ENCODE measurements at regions not wholly inside any gene's neighbourhood (a gene's known extent, or its start where the extent isn't known, plus 50 kb on each side); places are given as distances from the start of the nearest gene placed in this dataset.
"Not testable (repeated sequence)": the region's sequence is repeated elsewhere in the genome, so short reads cannot be mapped to it uniquely, and the experiment has no call there.

GRCh38 chr5:126139086-126139485 is 284.1 kb upstream of the GRAMD2B start:
- Histone ChIP-seq H3K9me3 (no peaks in the 10 kb centered on the region), H3K4me3 (no peak overlapping the region), H3K4me2 (no peak overlapping the region), H3K27ac (no peak overlapping the region), H3K4me1 (no peaks in the 10 kb centered on the region)
- DNase-seq (ENCODE audit: low read depth in 1 of 2, low spot score in 1 of 2) (no peak), ATAC-seq (no peak), FAIRE-seq (no peak)
- TF ChIP-seq TFCP2L1 (CRISPR knock-in tag; IDR thresholded peaks at IDR 0.05), result no peak
- TF ChIP-seq FOSL2 (IDR thresholded peaks at IDR 0.05), result no peak
- peak; percentile 17; the same call in 1 of the 2 replicates for TF ChIP-seq FOSL2 (CRISPR knock-in tag; IDR thresholded peaks at IDR 0.05)
- ChIA-PET POLR2A (no interaction called here), CTCF (no interaction called here)
- 5% methylated on average over 2 of the region's 2 CpGs for WGBS (ENCODE audit: missing lambda C conversion rate)

- ATAC-seq (no peak), DNase-seq (ENCODE audit: low read depth in 1 of 2, low spot score in 1 of 2) (no peak), FAIRE-seq (no peak)
- Histone ChIP-seq H3K4me1 (no peaks in the 10 kb centered on the region), H3K4me2 (no peak overlapping the region), H3K27ac (no peak overlapping the region), H3K9me3 (no peaks in the 10 kb centered on the region), H3K4me3 (no peak overlapping the region)
- 9% methylated on average over 5 of the region's 5 CpGs for WGBS (ENCODE audit: missing lambda C conversion rate)
- POLR2A ChIA-PET, result no interaction called here
- CTCF ChIA-PET, result interaction anchor here (0.6 kb wide), 1 partner anchor 355 kb away, joined by 3 read pairs; no protein-coding TSS in a partner anchor
- TF ChIP-seq CBX8 (IDR thresholded peaks at IDR 0.05), result 0 out of 2 replicates have a peak, but pooled peaks have one; percentile 28
- TF ChIP-seq CHD4 (IDR thresholded peaks at IDR 0.05; ENCODE audit: borderline replicate concordance), result no peak
Observed at GRCh38 chr5:126139773-126140172, 283.4 kb upstream of the GRAMD2B start.

GRCh38 chr5:126143622-126144021 is 279.6 kb upstream of the GRAMD2B start:
- 12% methylated on average over 2 of the region's 2 CpGs for WGBS (ENCODE audit: missing lambda C conversion rate)
- TF ChIP-seq, protein P1, sequence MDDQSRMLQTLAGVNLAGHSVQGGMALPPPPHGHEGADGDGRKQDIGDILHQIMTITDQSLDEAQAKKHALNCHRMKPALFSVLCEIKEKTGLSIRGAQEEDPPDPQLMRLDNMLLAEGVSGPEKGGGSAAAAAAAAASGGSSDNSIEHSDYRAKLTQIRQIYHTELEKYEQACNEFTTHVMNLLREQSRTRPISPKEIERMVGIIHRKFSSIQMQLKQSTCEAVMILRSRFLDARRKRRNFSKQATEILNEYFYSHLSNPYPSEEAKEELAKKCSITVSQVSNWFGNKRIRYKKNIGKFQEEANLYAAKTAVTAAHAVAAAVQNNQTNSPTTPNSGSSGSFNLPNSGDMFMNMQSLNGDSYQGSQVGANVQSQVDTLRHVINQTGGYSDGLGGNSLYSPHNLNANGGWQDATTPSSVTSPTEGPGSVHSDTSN (IDR thresholded peaks at IDR 0.05), result no peak
- TF ChIP-seq PHF8 (IDR thresholded peaks at IDR 0.05; ENCODE audit: borderline replicate concordance, low read depth) (no peak), USF2 (IDR thresholded peaks at IDR 0.05) (no peak), CHD2 (IDR thresholded peaks at IDR 0.05; ENCODE audit: low read length, partially characterized antibody) (no peak), BHLHE40 (IDR thresholded peaks at IDR 0.05; ENCODE audit: low read depth, low read length) (no peak), CTCF (IDR thresholded peaks at IDR 0.05) (no peak), CHD4 (IDR thresholded peaks at IDR 0.05; ENCODE audit: borderline replicate concordance) (no peak), MAX (IDR thresholded peaks at IDR 0.05) (no peak), TP53 (CRISPR knock-in tag; IDR thresholded peaks at IDR 0.05) (no peak), HDAC2 (IDR thresholded peaks at IDR 0.05) (no peak), CEBPB (IDR thresholded peaks at IDR 0.05) (no peak), ZFP36 (IDR thresholded peaks at IDR 0.05; ENCODE audit: borderline replicate concordance, partially characterized antibody) (no peak), HEYL (CRISPR knock-in tag; IDR thresholded peaks at IDR 0.05) (no peak)
- TF ChIP-seq, protein P2, sequence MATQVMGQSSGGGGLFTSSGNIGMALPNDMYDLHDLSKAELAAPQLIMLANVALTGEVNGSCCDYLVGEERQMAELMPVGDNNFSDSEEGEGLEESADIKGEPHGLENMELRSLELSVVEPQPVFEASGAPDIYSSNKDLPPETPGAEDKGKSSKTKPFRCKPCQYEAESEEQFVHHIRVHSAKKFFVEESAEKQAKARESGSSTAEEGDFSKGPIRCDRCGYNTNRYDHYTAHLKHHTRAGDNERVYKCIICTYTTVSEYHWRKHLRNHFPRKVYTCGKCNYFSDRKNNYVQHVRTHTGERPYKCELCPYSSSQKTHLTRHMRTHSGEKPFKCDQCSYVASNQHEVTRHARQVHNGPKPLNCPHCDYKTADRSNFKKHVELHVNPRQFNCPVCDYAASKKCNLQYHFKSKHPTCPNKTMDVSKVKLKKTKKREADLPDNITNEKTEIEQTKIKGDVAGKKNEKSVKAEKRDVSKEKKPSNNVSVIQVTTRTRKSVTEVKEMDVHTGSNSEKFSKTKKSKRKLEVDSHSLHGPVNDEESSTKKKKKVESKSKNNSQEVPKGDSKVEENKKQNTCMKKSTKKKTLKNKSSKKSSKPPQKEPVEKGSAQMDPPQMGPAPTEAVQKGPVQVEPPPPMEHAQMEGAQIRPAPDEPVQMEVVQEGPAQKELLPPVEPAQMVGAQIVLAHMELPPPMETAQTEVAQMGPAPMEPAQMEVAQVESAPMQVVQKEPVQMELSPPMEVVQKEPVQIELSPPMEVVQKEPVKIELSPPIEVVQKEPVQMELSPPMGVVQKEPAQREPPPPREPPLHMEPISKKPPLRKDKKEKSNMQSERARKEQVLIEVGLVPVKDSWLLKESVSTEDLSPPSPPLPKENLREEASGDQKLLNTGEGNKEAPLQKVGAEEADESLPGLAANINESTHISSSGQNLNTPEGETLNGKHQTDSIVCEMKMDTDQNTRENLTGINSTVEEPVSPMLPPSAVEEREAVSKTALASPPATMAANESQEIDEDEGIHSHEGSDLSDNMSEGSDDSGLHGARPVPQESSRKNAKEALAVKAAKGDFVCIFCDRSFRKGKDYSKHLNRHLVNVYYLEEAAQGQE (IDR thresholded peaks at IDR 0.05), result no peak
- TF ChIP-seq, protein P3, sequence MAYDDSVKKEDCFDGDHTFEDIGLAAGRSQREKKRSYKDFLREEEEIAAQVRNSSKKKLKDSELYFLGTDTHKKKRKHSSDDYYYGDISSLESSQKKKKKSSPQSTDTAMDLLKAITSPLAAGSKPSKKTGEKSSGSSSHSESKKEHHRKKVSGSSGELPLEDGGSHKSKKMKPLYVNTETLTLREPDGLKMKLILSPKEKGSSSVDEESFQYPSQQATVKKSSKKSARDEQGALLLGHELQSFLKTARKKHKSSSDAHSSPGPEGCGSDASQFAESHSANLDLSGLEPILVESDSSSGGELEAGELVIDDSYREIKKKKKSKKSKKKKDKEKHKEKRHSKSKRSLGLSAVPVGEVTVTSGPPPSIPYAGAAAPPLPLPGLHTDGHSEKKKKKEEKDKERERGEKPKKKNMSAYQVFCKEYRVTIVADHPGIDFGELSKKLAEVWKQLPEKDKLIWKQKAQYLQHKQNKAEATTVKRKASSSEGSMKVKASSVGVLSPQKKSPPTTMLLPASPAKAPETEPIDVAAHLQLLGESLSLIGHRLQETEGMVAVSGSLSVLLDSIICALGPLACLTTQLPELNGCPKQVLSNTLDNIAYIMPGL (CRISPR knock-in tag; IDR thresholded peaks at IDR 0.05; ENCODE audit: borderline replicate concordance), result no peak
- Histone ChIP-seq H3K27ac (no peak overlapping the region), H3K9me3 (no peaks in the 10 kb centered on the region), H3K4me1 (no peaks in the 10 kb centered on the region), H3K4me2 (no peak overlapping the region), H3K4me3 (no peak overlapping the region)
- CTCF ChIA-PET, result no interaction called here
- POLR2A ChIA-PET, result no interaction called here
- ATAC-seq, result no peak
- FAIRE-seq, result no peak
- no peak for DNase-seq (ENCODE audit: low read depth in 1 of 2, low spot score in 1 of 2)

GRCh38 chr5:126150319-126150718 is 272.9 kb upstream of the GRAMD2B start:
- H3K4me1 ChIP-seq; H3K4me2 ChIP-seq; H3K27ac ChIP-seq; DNase-seq (ENCODE audit: low read depth in 1 of 2, low spot score in 1 of 2); ATAC-seq; FAIRE-seq; H3K9me3 ChIP-seq; POLR2A ChIA-PET; CTCF ChIA-PET; H3K4me3 ChIP-seq: not testable (repeated sequence)
- WGBS (ENCODE audit: missing lambda C conversion rate), result 12% methylated on average over 3 of the region's 3 CpGs

- WGBS (ENCODE audit: missing lambda C conversion rate), result 6% methylated on average over 7 of the region's 12 CpGs
- FAIRE-seq; H3K4me2 ChIP-seq; CTCF ChIA-PET; H3K4me3 ChIP-seq; ATAC-seq; H3K4me1 ChIP-seq; POLR2A ChIA-PET; H3K27ac ChIP-seq; H3K9me3 ChIP-seq; DNase-seq (ENCODE audit: low read depth in 1 of 2, low spot score in 1 of 2): not testable (repeated sequence)
Observed at GRCh38 chr5:126155298-126155697, 267.9 kb upstream of the GRAMD2B start.
